BE2C (cell line): ENCODE measurements at regions not wholly inside any gene's neighbourhood (a gene's known extent, or its start where the extent isn't known, plus 50 kb on each side); places are given as distances from the start of the nearest gene placed in this dataset.

ENCODE experiments used
- DNase-seq: peaks from one replicate; pipeline ENCODE4 v3.0.0-alpha.2; 2020
- H3K27me3 ChIP-seq: fragments of 250-450 bp; sonication (Bioruptor Pico); 2 replicates; pipeline ENCODE4 v1.5.1; 2020; ENCODE audit warnings: mild to moderate bottlenecking
- H3K36me3 ChIP-seq: fragments of 250-450 bp; sonication (Bioruptor Pico); 2 replicates; pipeline ENCODE4 v1.5.1; 2020; ENCODE audit warnings: mild to moderate bottlenecking
- H3K4me1 ChIP-seq: fragments of 250-450 bp; sonication (Bioruptor Pico); 2 replicates; pipeline ENCODE4 v1.5.1; 2020
- H3K4me3 ChIP-seq: 2 replicates; pipeline ENCODE4 v1.5.1; 2011; ENCODE audit warnings: low read depth, low read length
- H3K9me3 ChIP-seq: fragments of 250-450 bp; sonication (Bioruptor Pico); 2 replicates; pipeline ENCODE4 v1.5.1; 2020
- TF ChIP-seq, protein P1 (sequence below): IDR thresholded peaks from 2 replicates; pipeline ENCODE4 v1.5.1; 2012; ENCODE audit warnings: mild to moderate bottlenecking, low read depth, low read length

DNA sequence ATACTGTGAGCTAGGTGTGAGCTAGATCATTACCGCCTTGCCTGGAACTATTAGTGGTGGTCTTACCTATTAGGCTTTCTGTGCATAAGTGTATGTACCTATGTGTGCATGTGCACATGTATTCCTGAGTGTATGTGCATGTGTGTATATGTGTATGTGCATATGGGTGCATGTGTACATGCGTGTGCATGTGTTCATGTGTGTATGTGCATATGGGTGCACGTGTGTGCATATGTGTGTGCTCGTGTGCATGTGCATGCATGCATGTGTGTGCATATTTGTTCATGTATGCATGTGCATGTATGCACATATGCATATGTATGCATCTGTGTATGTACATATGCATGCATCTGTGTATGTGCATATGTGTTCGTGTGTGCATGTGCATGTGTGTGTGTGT is 508.3 kb upstream of the ADARB2 start:
- TF ChIP-seq, protein P1, sequence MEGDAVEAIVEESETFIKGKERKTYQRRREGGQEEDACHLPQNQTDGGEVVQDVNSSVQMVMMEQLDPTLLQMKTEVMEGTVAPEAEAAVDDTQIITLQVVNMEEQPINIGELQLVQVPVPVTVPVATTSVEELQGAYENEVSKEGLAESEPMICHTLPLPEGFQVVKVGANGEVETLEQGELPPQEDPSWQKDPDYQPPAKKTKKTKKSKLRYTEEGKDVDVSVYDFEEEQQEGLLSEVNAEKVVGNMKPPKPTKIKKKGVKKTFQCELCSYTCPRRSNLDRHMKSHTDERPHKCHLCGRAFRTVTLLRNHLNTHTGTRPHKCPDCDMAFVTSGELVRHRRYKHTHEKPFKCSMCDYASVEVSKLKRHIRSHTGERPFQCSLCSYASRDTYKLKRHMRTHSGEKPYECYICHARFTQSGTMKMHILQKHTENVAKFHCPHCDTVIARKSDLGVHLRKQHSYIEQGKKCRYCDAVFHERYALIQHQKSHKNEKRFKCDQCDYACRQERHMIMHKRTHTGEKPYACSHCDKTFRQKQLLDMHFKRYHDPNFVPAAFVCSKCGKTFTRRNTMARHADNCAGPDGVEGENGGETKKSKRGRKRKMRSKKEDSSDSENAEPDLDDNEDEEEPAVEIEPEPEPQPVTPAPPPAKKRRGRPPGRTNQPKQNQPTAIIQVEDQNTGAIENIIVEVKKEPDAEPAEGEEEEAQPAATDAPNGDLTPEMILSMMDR = no peak
- Histone ChIP-seq H3K36me3 (no peaks in the 10 kb centered on the region), H3K9me3 (no peaks in the 10 kb centered on the region), H3K4me3 (no peak overlapping the region), H3K4me1 (no peaks in the 10 kb centered on the region), H3K27me3 (no peaks in the 10 kb centered on the region)
- no peak for DNase-seq

DNA sequence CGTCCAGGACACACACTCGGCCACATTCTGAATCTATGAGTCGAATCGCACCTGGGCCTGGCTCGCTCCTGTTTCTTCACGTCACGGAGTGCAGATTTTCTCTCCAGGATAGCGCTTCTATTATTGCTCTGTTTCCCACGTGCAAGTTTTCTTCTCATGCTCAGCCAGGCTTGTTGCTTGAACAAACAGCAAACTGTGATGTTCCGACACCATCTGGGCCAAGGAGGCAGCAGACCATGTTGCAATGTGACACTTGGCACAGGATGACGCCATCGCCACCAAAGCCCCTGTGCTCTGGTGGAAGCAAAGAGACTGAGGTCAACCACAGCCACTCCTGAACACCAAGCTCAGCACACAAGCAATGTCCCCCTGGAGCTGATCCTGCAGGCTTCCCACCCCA is 507.1 kb upstream of the ADARB2 start:
- no peaks in the 10 kb centered on the region for H3K36me3 ChIP-seq
- TF ChIP-seq, protein P1 = no peak
- no peak for DNase-seq

DNA sequence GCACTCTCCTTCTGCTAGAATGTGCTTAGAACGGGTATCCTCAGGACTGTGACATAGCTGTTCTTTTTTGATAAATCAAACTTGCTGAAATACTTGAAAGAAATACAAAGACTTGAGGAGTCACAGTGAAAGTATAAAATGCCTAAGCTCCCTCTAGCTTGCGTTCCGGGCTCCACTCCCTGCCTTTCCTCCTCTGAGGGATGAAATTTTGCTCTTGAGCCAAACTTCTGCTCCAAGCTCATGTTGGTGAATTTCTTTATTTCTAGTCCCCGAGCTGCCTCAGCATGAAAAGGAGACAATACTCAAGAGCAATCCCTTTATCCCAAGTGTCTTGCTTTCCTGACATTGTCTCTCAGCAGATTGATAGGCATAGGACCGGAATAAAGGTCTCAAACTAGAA is 499.6 kb upstream of the ADARB2 start:
- TF ChIP-seq, protein P1 = no peak
- no peaks in the 10 kb centered on the region for H3K9me3 ChIP-seq
- DNase-seq = no peak
- H3K27me3 ChIP-seq = no peaks in the 10 kb centered on the region
- H3K4me1 ChIP-seq = no peaks in the 10 kb centered on the region
- H3K36me3 ChIP-seq = no peaks in the 10 kb centered on the region
- no peak overlapping the region for H3K4me3 ChIP-seq

More for the DNA sequence above, 507.1 kb upstream of the ADARB2 start:
- Histone ChIP-seq H3K9me3 (no peaks in the 10 kb centered on the region), H3K27me3 (no peaks in the 10 kb centered on the region), H3K4me1 (no peaks in the 10 kb centered on the region), H3K4me3 (no peak overlapping the region)

DNA sequence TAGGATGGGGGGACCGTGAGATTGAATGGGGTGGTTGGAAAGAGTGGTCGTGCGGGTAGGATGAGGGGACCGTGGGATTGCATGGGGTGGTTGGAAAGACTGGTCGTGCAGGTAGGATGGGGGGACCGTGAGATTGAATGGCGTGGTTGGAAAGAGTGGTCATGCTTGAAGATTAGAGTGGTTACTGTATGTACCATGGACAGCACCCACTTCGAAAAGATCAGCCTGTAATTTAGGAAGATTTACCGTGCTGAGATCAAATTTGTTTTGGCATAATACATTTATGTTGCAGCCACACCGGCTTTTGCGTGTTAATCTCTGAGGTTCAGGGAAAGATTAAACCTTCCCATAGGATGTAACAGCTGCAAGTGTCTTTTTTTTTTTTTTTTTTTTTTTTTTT is 495.2 kb upstream of the ADARB2 start:
- Histone ChIP-seq H3K4me1 (no peaks in the 10 kb centered on the region), H3K4me3 (no peak overlapping the region), H3K36me3 (no peaks in the 10 kb centered on the region), H3K27me3 (no peaks in the 10 kb centered on the region), H3K9me3 (no peaks in the 10 kb centered on the region)
- TF ChIP-seq, protein P1 = no peak
- no peak for DNase-seq

DNA sequence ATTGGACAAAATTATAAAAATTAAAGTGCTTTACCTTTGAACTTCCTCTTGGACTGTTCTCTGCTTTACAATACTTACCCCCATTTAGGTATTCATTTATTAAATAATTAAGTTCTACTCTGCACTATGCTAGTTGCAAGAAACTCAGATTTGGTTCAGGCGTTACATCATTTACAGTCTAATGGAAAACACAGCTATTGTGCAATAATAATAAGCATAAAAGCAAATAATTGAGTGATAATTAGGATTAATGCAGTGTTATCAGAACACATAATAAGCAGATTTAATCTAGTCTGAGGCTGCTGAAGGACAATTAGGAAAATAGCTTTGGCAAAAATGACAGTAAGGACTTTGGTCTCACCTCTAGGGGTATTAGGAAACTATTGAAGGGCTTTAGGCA is 493.2 kb upstream of the ADARB2 start:
- Histone ChIP-seq H3K4me3 (no peak overlapping the region), H3K4me1 (no peaks in the 10 kb centered on the region), H3K36me3 (no peaks in the 10 kb centered on the region), H3K9me3 (no peaks in the 10 kb centered on the region), H3K27me3 (no peaks in the 10 kb centered on the region)
- TF ChIP-seq, protein P1 = no peak
- no peak for DNase-seq

DNA sequence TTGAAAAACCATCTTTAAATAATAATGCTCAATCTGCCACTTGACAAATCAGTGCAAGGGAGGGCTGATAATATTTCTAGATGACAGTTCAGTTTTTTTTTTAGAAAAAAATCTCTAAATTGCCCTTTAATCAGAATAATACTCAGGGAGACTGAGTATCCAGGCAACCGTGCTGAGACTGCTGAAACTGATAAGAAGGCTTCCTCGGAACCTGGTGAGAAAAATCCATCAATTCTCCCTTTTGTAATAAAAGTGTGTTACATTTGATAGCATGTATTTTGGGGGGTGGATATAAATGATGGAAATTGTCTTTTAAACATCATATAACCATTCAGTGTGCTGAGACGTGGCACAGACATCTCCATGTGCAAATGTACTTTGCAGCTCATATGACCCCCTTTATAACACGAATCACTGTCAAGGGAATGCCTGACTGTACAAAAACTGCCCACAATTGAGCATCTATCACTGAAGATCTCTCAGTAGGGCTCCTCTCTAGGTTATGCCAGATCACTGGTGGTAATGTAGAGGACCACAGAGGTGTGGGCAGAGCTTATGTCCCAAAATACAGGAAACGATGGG is 491.1 kb upstream of the ADARB2 start:
- Histone ChIP-seq H3K36me3 (no peaks in the 10 kb centered on the region), H3K27me3 (no peaks in the 10 kb centered on the region), H3K4me1 (no peaks in the 10 kb centered on the region), H3K4me3 (no peak overlapping the region), H3K9me3 (no peaks in the 10 kb centered on the region)
- no peak for DNase-seq
- TF ChIP-seq, protein P1 = no peak
